MM.1S (cell line): ENCODE measurements at regions not wholly inside any gene's neighbourhood (a gene's known extent, or its start where the extent isn't known, plus 50 kb on each side); places are given as distances from the start of the nearest gene placed in this dataset.

Experiments used
- CTCF ChIP-seq: fragments of 300-600 bp; sonication (generic); IDR thresholded peaks from 2 replicates; pipeline ENCODE4 v1.5.1; 2016; ENCODE audit warnings: antibody characterized with exemption, low read length, mixed read lengths
- EZH2 ChIP-seq: fragments of 300-600 bp; sonication (generic); optimal IDR thresholded peaks from 2 replicates; pipeline ENCODE3; 2017; ENCODE audit warnings: low read depth, mild to moderate bottlenecking, antibody characterized with exemption, low read length, mixed read lengths
- EZH2phosphoT487 ChIP-seq: fragments of 300-600 bp; sonication (generic); IDR thresholded peaks from 2 replicates; pipeline ENCODE4 v1.6.1; 2018; ENCODE audit warnings: antibody characterized with exemption, low read length

- TF ChIP-seq CTCF (no peak), EZH2 (no peak), EZH2phosphoT487 (no peak)
Measured at GRCh38 chr6:15776458-15776980, 113.7 kb upstream of the DTNBP1 start.
